ENCODE measurements at regions not wholly inside any gene's neighbourhood (a gene's known extent, or its start where the extent isn't known, plus 50 kb on each side); places are given as distances from the start of the nearest gene placed in this dataset.

GRCh38 chr18:22848615-22849014 lies 84.5 kb upstream of the RBBP8 start:
- DNase-seq (ENCODE audit: low spot score): no peak

GRCh38 chr18:22856870-22857269 lies 76.3 kb upstream of the RBBP8 start:
- DNase-seq (ENCODE audit: low spot score): no peak

- no peak for DNase-seq (ENCODE audit: low spot score)
Observed at GRCh38 chr18:22858121-22858520, 75.0 kb upstream of the RBBP8 start.

- DNase-seq (ENCODE audit: low spot score): no peak
Observed at GRCh38 chr18:22860807-22861206, 72.3 kb upstream of the RBBP8 start.

GRCh38 chr18:22865354-22866116 lies 67.6 kb upstream of the RBBP8 start:
- no peak for DNase-seq (ENCODE audit: low spot score)

- DNase-seq (ENCODE audit: low spot score): no peak
Observed at GRCh38 chr18:22868831-22869230, 64.3 kb upstream of the RBBP8 start.

- no peak for DNase-seq (ENCODE audit: low spot score)
Observed at GRCh38 chr18:22871809-22872525, 61.2 kb upstream of the RBBP8 start.

- no peak for DNase-seq (ENCODE audit: low spot score)
Observed at GRCh38 chr18:22872900-22873537, 60.1 kb upstream of the RBBP8 start.

- DNase-seq (ENCODE audit: low spot score): no peak
Observed at GRCh38 chr18:22879293-22879692, 53.8 kb upstream of the RBBP8 start.

- DNase-seq (ENCODE audit: low spot score): no peak
Observed at GRCh38 chr18:22882084-22882483, 51.0 kb upstream of the RBBP8 start.

- no peak for DNase-seq (ENCODE audit: low spot score)
Observed at GRCh38 chr18:22883179-22883578, 49.9 kb upstream of the RBBP8 start.
